Activated T-helper 2 cell treated with anti-CD3 and anti-CD28 coated beads, Interferon-gamma antibody, Interleukin-2, Interleukin-4, amounts not matched to agents 10 μg/mL and 5 μg/mL and 100 μg/mL, durations not matched to agents 14 hours and 24 hours and 36 hours (primary cell): ENCODE measurements at regions not wholly inside any gene's neighbourhood (a gene's known extent, or its start where the extent isn't known, plus 50 kb on each side); places are given as distances from the start of the nearest gene placed in this dataset.

Experiments used
- DNase-seq: peaks from one replicate; pipeline ENCODE4 v3.0.0; 2021; ENCODE audit warnings: low spot score
- H3K27ac Mint-ChIP-seq: one replicate; pipeline ENCODE4 v1.8.0; 2021; ENCODE audit warnings: mixed read lengths
- H3K27me3 Mint-ChIP-seq: one replicate; pipeline ENCODE4 v1.8.0; 2021; ENCODE audit warnings: low read depth, mixed read lengths
- H3K36me3 Mint-ChIP-seq: one replicate; pipeline ENCODE4 v1.8.0; 2021; ENCODE audit warnings: low read depth, mixed read lengths
- H3K4me1 Mint-ChIP-seq: one replicate; pipeline ENCODE4 v1.8.0; 2021; ENCODE audit warnings: low read depth, mixed read lengths
- H3K4me3 Mint-ChIP-seq: one replicate; pipeline ENCODE4 v1.8.0; 2021; ENCODE audit warnings: low read depth, mild to moderate bottlenecking, moderate library complexity, mixed read lengths
- H3K9me3 Mint-ChIP-seq: one replicate; pipeline ENCODE4 v1.8.0; 2021; ENCODE audit warnings: mixed read lengths
- intact Hi-C: fragments of 100-400 bp; cut with micrococcal nuclease; formaldehyde crosslinking; loops from one replicate; pipeline ENCODE4 v1.15.1; 2023

DNA sequence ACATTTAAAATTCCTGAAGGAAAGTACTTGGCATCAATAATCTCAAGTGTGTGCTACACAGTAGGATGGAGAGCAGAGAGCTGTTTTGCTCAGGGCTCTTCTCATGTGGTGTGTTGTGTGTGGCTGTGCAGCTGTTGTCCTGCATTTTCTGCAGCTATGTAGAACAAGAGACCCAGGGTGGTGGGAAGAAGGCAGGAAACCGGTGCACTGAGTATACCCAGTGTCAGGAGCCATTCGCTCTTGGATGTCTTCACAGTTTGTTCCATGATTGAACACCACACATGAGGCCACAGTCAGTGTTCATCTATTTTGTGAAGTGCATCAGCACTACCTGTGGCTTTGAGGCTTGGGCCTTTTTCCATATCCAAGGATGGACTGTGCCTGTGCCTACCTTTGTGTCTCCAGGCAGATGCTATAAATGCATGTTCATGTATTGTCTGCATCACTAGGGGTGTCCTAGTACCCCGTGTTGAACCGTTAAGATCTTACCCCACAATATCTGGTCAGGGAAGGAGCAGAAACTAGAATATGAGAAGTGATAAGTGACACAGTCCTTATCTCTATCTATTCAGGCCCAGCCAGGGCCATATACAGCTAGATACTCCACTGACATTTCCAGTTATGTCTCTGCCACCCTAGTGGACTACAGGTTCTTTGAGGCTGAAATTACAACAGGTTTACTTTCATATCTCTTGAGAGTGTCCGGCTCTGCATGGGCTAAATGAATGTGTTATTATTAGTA, 194.3 kb downstream of the NR2F2 start:
- H3K9me3 Mint-ChIP-seq = no peaks in the 10 kb centered on the region
- no peaks in the 10 kb centered on the region for H3K4me1 Mint-ChIP-seq
- H3K4me3 Mint-ChIP-seq = no peak overlapping the region
- intact Hi-C loops = no loop called here
- H3K27ac Mint-ChIP-seq = no peak overlapping the region
- H3K36me3 Mint-ChIP-seq = no peaks in the 10 kb centered on the region
- H3K27me3 Mint-ChIP-seq = no peaks in the 10 kb centered on the region
- no peak for DNase-seq

DNA sequence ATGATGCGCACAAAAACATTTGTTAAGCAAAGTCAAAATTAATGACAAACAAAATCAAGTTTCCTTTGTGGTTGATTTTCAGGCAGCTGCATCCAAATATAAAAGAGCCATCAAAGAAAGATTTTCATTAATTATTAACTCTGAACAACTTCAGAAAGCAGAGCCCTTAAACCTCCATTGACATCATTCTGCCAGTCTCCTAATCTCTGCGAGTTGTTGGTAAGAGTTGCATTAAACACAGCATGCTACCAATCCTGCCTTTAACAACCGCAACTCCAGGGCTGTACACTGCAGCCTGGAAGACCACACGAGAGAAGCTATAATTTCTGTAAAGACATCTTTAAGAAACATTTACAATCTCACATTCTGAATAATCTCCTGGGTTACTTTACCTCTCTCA, 204.6 kb downstream of the NR2F2 start:
- Mint-ChIP-seq H3K4me1 (no peaks in the 10 kb centered on the region), H3K36me3 (no peaks in the 10 kb centered on the region), H3K27me3 (no peaks in the 10 kb centered on the region), H3K4me3 (no peak overlapping the region), H3K9me3 (no peaks in the 10 kb centered on the region), H3K27ac (no peak overlapping the region)
- no peak for DNase-seq
- intact Hi-C loops = no loop called here

DNA sequence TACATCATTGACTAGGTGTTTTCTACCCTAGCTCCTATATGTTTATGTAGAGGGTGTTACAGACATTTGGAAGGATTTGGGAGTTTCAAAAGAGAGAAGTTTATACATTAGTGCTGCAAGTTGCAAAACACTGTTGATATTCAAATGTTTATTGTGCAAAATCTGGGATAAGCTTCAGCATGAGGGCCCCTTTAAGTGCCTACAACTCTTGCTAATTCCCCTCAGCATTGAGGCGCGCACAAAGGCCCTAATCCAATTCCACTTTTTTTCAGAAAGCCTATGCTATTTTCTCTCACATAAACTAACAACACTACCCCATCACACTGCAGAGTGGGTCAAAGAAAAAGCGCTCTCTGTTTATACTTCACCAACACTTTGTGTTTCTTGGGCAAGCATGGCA, 208.0 kb downstream of the NR2F2 start:
- Mint-ChIP-seq H3K27me3 (no peaks in the 10 kb centered on the region), H3K9me3 (no peaks in the 10 kb centered on the region), H3K27ac (no peak overlapping the region), H3K4me3 (no peak overlapping the region), H3K4me1 (no peaks in the 10 kb centered on the region), H3K36me3 (no peaks in the 10 kb centered on the region)
- intact Hi-C loops = no loop called here
- DNase-seq = no peak

DNA sequence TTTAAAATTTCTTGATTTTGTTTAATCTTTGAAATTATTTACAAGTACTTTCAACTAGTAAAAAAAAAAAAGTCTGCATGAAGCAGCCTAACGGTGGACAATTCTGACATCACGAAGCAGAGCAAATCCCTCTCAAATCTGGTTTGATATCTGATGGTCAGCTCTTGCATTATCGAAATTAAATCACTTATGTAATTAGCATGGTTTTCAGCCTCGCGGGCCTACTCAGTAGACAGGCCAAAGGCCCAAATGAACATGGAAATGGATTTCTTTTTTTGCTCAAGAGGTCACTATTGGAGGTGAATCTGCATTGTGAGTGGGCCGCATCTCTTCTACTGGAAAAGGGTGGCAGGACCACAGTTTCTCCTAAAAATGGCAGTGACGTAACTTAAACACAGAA, 209.8 kb downstream of the NR2F2 start:
- no peak overlapping the region for H3K27ac Mint-ChIP-seq
- no peaks in the 10 kb centered on the region for H3K36me3 Mint-ChIP-seq
- no peak for DNase-seq
- H3K4me3 Mint-ChIP-seq = no peak overlapping the region
- H3K27me3 Mint-ChIP-seq = no peaks in the 10 kb centered on the region
- no peaks in the 10 kb centered on the region for H3K9me3 Mint-ChIP-seq
- intact Hi-C loops = no loop called here
- H3K4me1 Mint-ChIP-seq = no peaks in the 10 kb centered on the region

DNA sequence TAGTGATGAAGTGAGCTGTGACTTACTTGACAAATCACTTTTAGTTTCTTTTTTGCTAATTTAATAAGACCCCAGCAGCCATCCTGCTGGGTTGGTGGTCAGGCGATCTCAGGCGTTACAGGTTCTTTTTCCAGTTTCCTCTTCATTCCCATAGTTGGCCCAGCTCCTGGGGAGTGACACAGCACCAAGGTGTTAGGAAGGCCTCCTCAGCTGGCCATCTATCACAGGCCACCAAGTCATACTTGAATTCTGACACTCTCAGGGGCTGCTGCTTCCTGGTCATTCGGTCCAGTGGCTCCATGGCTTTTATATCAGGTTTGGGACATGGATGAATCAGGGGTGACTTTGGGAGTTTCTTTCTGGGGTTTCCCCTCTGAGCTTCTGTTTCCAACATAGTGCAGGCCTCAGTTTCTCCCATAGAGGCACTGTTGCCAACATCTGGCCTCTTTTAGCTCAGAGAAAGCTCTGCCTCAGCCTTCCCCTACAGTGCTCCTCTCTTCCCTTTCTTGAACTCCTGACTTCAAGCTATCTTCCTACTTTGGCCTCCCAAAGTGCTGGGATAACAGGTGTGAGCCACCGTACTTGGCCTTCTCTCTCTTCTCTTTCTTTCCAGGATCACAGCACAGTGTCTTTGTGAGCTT, 211.8 kb downstream of the NR2F2 start:
- Mint-ChIP-seq H3K27me3 (no peaks in the 10 kb centered on the region), H3K4me1 (no peaks in the 10 kb centered on the region), H3K27ac (no peak overlapping the region), H3K9me3 (no peaks in the 10 kb centered on the region), H3K36me3 (no peaks in the 10 kb centered on the region), H3K4me3 (no peak overlapping the region)
- intact Hi-C loops = no loop called here
- no peak for DNase-seq

DNA sequence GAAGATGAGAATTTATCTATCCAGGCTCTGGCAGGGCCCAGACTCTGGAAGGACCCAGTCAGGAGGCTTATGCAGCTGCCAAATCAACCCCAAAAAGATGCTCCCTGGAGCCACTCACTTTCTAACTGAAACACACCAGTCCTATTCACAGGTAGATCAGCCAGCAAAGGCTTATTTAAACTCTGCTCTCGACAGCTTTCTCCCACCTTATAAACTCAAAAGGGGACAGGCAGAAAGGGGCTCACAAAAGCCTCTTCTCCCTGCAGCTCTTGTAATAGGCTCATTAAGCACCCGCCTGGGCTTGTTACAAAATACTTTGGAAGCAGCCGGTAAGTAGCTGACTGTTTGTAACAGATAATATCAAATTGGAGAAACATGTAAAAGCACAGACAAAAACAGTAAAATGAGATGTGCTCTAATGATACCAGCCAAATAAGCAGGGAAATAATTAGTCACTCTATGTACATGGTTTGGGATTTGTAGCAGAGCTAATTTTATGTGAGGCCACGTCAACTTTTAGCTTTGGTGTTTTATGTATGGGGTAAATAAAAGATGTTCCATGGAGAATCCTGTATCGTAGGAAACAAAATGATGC, 213.8 kb downstream of the NR2F2 start:
- Mint-ChIP-seq H3K4me1 (no peaks in the 10 kb centered on the region), H3K36me3 (no peaks in the 10 kb centered on the region)

DNA sequence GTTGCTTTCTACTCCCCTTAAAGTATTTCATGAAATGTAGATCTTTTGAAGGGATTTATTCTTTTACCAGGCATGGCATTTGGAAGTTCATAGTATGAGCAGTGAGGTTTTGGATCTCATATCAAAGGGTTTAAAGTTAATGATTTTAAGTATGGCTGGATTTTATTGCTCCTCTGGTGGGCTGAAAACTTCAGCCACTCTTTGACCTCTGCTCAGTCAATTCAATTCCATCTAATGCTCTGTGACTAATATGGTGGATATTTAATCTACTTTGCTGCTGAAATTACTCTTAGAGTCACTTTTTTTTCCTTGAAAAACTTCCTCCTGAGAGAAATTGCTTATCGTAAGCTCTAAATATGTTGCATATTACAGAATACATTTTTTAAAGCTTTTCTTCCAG, 218.6 kb downstream of the NR2F2 start:
- H3K27ac Mint-ChIP-seq = no peak overlapping the region
- no peaks in the 10 kb centered on the region for H3K4me1 Mint-ChIP-seq
- intact Hi-C loops = no loop called here
- H3K4me3 Mint-ChIP-seq = no peak overlapping the region
- H3K36me3 Mint-ChIP-seq = no peaks in the 10 kb centered on the region
- H3K9me3 Mint-ChIP-seq = no peaks in the 10 kb centered on the region
- no peaks in the 10 kb centered on the region for H3K27me3 Mint-ChIP-seq
- DNase-seq = no peak

More for the DNA sequence above, 213.8 kb downstream of the NR2F2 start:
- no peaks in the 10 kb centered on the region for H3K27me3 Mint-ChIP-seq
- no peaks in the 10 kb centered on the region for H3K9me3 Mint-ChIP-seq
- intact Hi-C loops = no loop called here
- no peak for DNase-seq
- H3K4me3 Mint-ChIP-seq = no peak overlapping the region
- no peak overlapping the region for H3K27ac Mint-ChIP-seq

DNA sequence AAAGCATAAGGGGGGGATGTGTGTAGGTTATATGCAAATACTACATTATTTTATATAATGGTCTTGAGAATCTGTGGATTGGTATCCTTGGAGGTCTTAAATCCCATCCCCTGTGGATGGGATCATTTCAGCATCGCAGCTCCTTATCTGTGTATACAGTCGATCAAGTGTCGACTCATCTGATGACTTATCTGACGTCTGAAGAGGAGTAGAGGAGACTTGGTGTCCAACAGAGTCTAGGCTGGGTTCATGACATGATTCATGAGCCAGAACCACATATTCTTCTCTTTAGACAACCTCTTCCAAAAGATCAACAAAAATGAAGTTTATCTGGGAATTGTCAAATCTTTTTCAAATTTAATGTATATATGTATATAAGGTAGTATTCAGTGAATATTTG, 220.7 kb downstream of the NR2F2 start:
- intact Hi-C loops = no loop called here
- no peak overlapping the region for H3K4me3 Mint-ChIP-seq
- H3K27me3 Mint-ChIP-seq = no peaks in the 10 kb centered on the region
- no peak overlapping the region for H3K27ac Mint-ChIP-seq
- no peak for DNase-seq
- H3K4me1 Mint-ChIP-seq = no peaks in the 10 kb centered on the region
- no peaks in the 10 kb centered on the region for H3K9me3 Mint-ChIP-seq
- no peaks in the 10 kb centered on the region for H3K36me3 Mint-ChIP-seq

DNA sequence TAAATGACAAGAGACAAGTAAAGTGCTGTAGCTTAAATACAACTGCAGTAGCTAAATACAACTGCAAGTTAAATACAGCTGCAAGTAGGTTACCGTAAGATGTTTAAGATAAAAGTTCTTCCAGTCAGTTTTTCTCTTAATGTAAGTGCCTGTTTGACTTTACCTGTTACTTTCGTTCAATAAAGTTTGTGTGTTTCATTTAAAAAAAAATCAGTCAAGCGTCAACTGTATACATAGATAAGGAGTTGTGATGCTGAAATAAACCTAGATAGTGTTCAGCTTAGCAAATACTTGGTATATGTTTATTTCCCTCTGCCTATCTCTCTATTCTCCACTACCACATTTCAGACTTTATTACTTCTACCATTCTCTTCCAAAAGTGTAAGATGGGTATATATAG, 221.2 kb downstream of the NR2F2 start:
- H3K4me1 Mint-ChIP-seq = no peaks in the 10 kb centered on the region
- intact Hi-C loops = no loop called here
- no peaks in the 10 kb centered on the region for H3K27me3 Mint-ChIP-seq
- no peak for DNase-seq
- H3K36me3 Mint-ChIP-seq = no peaks in the 10 kb centered on the region
- no peak overlapping the region for H3K4me3 Mint-ChIP-seq
- no peaks in the 10 kb centered on the region for H3K9me3 Mint-ChIP-seq
- H3K27ac Mint-ChIP-seq = no peak overlapping the region

DNA sequence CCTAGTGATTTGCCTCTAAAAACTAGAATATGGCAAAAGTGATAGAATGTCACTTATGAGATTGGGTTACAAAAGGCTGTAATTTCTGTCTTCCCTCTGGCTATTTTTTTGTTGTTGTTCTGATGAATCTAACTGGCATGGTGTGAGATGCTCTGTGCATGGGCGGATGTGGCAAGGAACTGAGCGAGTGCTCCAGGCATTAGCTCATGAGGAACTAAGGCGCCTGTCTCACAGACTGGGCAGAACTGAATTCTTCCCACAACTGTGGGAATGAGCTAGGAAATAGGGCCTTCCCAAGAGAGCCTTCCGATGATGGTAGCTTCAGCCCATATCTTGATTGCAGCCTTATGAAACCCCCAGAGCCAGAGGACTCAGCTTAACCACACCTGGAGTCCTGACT, 222.5 kb downstream of the NR2F2 start:
- no peak overlapping the region for H3K27ac Mint-ChIP-seq
- no peaks in the 10 kb centered on the region for H3K36me3 Mint-ChIP-seq
- H3K9me3 Mint-ChIP-seq = no peaks in the 10 kb centered on the region
- H3K4me1 Mint-ChIP-seq = no peaks in the 10 kb centered on the region
- no peak for DNase-seq
- H3K27me3 Mint-ChIP-seq = no peaks in the 10 kb centered on the region
- no peak overlapping the region for H3K4me3 Mint-ChIP-seq
- intact Hi-C loops = no loop called here

DNA sequence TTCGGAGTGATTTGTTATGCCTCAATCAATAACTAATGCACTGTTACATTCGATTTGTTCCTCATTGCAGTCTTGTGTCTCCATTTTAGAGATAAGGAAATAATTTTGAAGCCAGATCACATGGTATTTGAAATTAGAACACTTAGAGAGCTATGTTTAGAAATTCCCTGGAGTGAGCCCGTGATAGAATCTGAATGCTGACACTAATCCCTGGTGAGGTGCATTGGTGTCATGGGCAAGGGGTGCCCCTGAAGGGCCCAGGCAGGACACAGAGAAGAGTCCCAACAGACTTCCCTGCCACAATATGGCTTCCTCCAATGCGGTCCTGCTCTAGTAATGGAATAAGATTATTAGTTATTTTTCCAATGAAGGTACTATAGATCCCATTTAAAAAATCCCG, 223.0 kb downstream of the NR2F2 start:
- Mint-ChIP-seq H3K9me3 (no peaks in the 10 kb centered on the region), H3K27ac (no peak overlapping the region), H3K4me1 (no peaks in the 10 kb centered on the region), H3K27me3 (no peaks in the 10 kb centered on the region), H3K36me3 (no peaks in the 10 kb centered on the region), H3K4me3 (no peak overlapping the region)
- intact Hi-C loops = no loop called here
- DNase-seq = no peak

DNA sequence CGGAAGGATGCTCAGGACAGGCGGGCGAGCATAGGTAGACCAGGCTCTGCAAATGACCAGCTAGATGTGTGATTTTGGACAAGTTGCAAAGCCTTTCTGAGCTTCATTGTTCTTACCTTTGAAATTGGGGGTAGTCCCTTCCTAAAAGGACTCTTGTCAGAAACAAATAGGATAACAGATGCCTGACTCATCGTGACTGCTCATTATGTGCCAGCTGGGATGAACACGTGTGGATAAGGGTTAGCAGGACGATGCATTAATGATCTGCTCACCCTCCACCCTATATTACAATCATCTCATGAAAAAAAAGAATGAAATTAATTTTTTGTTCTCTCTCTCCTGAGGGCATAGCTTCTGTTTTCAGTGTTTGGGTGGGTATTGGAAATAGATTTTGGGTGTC, 223.4 kb downstream of the NR2F2 start:
- DNase-seq = no peak
- Mint-ChIP-seq H3K9me3 (no peaks in the 10 kb centered on the region), H3K27ac (no peak overlapping the region), H3K4me3 (no peak overlapping the region), H3K36me3 (no peaks in the 10 kb centered on the region), H3K27me3 (no peaks in the 10 kb centered on the region), H3K4me1 (no peaks in the 10 kb centered on the region)
- intact Hi-C loops = no loop called here

DNA sequence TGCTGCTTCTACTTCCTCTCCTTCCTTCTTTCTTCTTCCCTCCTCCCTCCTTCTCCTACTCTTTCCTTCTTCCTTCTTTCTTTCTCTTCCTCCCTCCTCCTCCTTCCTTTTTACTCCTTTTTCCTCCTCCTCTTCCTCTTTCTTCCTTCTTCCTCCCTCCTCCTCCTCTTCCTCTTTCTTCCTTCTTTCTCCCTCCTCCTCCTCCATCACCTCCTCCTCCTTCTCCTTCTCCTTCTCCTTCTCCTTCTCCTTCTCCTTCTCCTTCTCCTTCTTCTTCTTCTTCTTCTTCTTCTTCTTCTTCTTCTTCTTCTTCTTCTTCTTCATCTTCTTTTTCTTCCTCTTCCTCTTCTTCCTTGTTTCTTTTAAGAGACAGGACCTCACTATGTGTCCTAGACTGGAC, 224.0 kb downstream of the NR2F2 start:
- H3K27ac Mint-ChIP-seq = no peak overlapping the region
- no peak overlapping the region for H3K4me3 Mint-ChIP-seq
- intact Hi-C loops = no loop called here
- H3K36me3 Mint-ChIP-seq = no peaks in the 10 kb centered on the region
- H3K27me3 Mint-ChIP-seq = no peaks in the 10 kb centered on the region
- no peaks in the 10 kb centered on the region for H3K4me1 Mint-ChIP-seq
- no peaks in the 10 kb centered on the region for H3K9me3 Mint-ChIP-seq
- no peak for DNase-seq
